HG02642 (cell line): ENCODE measurements at regions not wholly inside any gene's neighbourhood (a gene's known extent, or its start where the extent isn't known, plus 50 kb on each side); places are given as distances from the start of the nearest gene placed in this dataset.

Experiments
- ATAC-seq: cut with Tn5 transposase; IDR thresholded peaks from one replicate; pipeline ENCODE4 v1.9.1; 2021; ENCODE audit warnings: mild to moderate bottlenecking; ENCODE audit not compliant: unreplicated experiment, poor library complexity

- ATAC-seq, result no peak
Observed at GRCh38 chr1:29485096-29485925, 249.0 kb downstream of the PTPRU start.

DNA sequence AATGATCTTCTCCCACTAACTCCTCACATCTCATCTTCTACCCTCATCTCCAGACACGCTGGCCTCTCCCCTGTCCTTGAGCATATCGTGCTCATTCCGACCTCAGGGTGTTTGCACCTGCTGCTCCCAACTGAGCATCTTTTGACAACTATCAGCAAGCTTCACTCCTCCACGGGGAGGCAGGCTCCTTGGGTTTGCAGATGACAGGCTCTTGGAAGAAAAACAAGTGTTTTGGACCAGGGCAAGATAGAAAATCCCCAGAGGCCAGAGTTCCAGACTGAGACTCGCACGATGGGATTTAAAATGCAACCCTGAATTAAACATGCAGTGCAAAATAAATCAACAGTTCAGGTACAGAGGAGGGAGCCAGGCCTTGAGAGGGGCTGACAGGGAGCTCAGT, 246.7 kb downstream of the PTPRU start:
- no peak for ATAC-seq

- no peak for ATAC-seq
Observed at GRCh38 chr1:29482064-29482463, 245.7 kb downstream of the PTPRU start.

DNA sequence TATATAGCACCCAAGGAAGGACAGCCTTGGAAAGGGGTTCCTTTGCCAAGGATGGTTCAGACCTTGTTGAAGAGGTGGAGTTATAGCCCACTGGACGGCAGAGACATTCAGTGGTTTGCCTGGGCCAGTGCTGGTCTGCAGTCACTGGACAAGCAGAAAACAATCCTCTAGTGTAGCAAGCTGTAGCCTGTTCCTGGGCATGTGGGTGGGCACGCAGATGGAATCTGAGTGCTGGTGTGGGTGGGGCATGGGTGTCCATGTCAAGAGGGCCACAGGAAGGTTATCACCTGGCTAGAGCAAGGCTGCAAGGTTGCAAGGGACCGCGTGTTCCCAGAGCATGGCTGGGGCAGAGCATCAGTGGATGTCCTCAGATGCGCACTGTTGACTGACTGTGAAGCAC, 244.7 kb downstream of the PTPRU start:
- ATAC-seq, result no peak

GRCh38 chr1:29478879-29479278, 242.6 kb downstream of the PTPRU start:
- no peak for ATAC-seq

GRCh38 chr1:29478151-29478791, 241.9 kb downstream of the PTPRU start:
- ATAC-seq, result no peak

GRCh38 chr1:29475326-29475725, 239.0 kb downstream of the PTPRU start:
- no peak for ATAC-seq

DNA sequence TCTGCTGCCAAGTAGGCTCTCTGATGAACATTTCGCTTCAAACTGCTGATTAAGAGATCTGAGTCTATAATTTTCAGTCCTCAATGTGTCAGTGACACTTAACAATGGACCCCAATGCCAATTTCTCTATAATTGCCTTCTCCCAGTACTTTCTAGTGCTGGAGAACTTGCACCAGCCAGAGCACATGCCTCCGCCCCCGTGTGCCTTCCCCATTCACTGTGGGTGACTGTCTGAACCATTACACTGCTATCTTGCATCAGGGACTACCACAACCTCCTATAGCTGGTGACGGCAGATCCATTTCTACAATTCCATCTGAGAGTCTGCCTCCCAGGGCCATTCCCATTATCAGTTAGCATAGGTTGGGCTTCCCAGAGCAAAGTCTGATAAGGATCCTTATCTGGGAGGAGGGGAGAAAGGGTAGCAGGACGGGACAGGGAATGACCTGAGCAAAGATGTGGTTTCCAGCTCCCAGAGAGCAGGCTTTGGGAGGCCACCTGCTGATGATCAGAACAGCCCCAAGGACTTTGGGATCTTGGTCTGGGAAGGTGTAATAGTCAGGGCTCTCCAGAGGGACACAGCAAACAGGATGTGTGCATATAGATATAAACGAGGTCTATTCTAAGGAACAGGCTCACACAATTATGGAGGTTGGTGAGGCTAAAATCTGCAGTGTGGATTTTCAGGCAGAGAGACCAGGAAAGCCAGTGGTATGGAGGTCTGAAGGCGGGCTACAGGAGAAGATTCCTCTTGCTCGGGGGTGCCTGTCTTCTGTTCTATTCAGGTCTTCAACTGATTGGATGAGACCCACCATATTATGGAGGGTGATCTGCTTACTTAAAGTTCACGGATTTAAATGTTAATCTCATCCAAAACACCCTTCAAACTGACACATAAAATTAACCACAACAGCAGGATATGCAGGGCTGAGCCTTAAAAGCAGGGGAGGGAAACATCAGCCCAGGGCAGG, 238.2 kb downstream of the PTPRU start:
- no peak for ATAC-seq

DNA sequence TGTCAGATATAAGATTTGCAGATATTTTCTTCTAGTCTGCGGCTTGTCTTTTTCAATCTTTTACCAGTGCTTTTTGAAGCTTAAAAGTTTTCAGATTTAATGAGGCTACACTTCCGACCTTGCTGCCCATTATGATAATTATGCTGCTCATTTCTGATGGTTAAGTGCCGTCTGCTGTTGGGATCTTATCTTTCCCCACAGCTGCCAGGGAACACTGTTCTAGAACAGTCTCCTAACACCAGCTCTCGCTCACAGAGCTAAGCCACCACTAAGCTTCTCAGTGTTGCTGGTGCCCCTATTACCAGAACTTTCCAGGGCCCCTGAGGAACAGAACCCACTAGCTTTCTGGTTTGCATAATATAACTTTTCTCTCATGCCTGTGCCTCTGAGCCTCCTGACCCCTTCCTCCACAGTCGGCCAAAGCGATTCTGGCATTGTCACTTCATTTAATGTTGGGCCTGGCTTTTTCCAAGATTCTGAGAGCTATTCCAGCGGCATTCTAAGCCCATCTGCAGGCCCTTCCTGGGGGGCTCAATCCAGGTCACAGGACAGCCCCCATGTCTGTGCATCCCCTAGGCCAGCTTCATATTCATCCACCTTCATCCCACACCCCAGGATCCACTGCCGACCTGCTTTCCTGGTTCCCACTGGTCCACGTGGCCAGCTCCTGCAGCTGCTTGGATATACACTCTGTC, 237.0 kb downstream of the PTPRU start:
- ATAC-seq, result no peak

- no peak for ATAC-seq
Observed at GRCh38 chr1:29471487-29472313, 235.4 kb downstream of the PTPRU start.

GRCh38 chr1:29470788-29471119, 234.4 kb downstream of the PTPRU start:
- no peak for ATAC-seq

GRCh38 chr1:29470087-29470787, 233.9 kb downstream of the PTPRU start:
- ATAC-seq, result no peak

GRCh38 chr1:29469457-29469856, 233.1 kb downstream of the PTPRU start:
- ATAC-seq, result no peak

GRCh38 chr1:29467989-29468900, 231.9 kb downstream of the PTPRU start:
- ATAC-seq, result no peak

- no peak for ATAC-seq
Observed at GRCh38 chr1:29466258-29466657, 229.9 kb downstream of the PTPRU start.

DNA sequence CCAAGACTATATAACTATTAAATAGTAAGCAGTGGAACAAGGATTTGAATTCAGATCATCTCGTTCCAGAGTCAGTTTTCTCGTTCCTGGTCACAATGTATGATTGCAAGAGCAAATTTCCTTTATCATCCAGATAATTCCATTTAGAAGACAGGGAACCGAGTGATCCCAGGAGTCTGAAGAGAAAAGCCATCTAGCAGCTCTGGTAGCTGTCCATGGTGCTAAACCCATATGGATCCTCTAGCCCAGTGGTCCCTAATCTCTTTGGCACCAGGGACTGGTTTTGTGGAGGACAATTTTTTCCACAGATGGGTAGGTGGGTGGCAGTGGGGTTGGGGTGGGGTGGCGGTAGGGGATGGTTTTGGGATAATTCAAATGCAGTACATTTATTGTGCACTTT, 229.4 kb downstream of the PTPRU start:
- no peak for ATAC-seq

DNA sequence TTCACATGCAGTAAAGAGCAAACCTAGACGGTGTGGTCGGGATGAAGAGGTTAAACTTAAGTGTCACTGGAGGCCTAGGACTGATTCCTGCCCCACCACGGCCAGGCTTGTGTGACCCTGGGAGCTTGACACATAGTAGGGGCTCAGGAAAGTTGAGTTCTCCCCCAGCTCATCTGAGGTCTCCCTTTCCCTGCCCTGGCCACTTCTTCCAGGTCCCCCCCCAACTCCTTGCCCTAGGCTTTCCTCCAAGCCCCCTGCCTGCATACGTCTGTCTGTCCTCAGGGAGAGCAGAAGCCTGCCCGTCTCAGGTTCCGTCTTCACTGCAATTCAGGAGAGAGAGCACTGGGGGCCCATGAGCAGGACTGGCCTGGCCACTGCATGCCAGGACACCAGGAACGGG, 225.8 kb downstream of the PTPRU start:
- ATAC-seq, result no peak
